ENCODE measurements at regions not wholly inside any gene's neighbourhood (a gene's known extent, or its start where the extent isn't known, plus 50 kb on each side); places are given as distances from the start of the nearest gene placed in this dataset.
"Not testable (repeated sequence)": the region's sequence is repeated elsewhere in the genome, so short reads cannot be mapped to it uniquely, and the experiment has no call there.

DNA sequence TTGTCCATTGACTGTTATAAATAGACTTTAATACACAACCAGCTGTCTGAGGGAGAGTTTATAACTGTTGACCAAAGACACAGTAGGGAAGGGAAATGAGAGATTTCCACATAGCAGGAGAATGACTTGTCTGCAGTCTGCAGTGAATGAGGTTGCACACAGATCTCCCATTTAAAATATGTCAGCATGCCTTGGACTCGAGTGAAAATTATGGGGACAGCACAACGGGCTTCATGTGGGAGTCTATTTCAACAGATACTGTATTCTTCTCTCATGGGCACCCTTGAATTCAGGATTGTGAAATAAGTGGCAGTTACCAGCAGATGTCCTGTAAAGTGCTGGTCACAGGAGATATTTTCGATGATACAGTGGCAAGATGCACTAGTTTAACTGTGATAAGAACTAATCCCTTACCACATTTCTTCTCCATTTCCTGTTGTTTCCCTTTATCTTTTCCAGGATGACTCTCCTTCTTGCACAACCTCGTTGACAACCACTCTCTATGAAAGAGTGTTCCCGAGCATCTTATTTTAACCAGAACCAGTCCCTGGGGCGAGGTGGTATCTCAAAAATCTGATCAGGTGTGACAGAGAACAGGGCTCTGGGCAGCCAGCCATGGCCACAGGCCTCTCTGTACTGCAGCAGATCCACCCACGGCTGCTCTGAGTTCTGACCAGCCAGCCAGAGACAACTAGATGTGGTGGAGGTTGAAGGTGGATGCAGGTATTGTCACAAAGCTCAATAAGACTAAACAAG is 51.5 kb upstream of the MAP3K1 start:
- no peak for DNase-seq

DNA sequence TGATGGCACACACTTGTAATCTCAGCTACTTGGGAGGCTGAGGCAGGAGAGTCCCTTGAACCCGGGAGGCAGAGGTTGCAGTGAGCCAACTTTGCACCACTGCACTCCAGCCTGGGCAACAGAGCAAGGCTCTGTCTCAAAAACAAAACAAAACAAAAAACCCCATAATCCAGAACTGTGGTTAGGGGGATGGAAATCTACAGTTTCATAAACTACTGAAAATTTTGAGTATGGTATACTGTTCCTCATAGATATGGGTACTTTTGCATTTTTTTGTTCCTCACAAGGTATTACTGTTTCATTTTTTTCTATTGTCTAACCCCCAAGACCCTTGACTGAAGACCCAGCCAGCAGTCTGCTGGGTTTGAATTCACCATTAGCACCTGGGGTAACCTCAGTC is 52.2 kb upstream of the MAP3K1 start:
- no peak for DNase-seq

DNA sequence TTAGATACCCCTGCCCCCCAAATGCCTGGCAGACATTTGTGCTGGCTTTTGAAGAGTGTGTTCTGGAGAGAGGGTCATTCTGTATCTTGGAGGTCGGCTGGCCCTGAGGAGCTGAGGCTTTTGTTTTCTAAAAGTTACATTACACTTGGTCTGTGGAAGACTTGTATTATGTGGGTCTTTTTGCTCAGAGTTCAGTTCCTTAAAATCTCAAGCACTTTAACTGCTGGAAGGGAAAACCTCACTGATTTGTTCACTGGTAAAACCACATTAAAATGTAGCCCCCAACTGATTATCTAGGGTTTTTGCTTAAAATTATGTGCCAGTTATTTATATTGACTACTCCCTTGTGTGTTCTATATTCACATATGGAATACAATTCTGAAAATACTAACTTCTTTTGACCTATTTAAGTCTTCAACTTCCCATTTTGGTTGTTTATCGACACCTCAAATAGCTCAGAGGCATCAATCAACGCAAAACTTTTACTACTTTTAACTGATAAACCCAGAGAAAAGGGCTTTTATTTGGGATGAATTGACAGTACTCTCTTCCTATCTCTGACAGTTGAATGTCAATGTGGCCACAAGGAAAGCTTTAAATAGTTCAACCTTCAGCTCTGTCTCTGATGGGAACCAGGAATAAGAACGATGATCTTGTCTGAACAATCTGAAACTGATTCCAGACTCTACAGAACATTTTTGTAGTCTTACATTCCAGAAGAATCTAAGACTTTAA is 54.0 kb upstream of the MAP3K1 start:
- no peak for DNase-seq

DNA sequence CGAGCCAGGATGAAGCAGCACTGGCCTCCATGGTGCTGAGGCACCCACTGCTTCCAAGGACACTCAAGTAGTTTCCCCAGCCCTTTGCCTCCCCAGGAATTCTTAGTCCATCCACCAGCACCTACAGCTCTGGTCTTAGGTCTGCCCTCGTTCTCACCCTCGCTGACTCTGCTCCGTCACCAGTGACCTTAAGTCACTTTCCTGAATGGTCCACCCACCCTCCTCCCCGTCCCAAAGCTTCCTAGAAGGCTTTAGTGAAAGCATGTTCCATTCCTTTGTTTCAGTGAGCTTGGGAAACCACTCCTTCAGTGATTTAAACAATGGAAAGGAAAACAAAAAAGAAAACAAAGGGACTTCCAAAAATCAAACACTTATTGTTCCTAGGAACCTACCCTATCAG is 54.6 kb upstream of the MAP3K1 start:
- no peak for DNase-seq

DNA sequence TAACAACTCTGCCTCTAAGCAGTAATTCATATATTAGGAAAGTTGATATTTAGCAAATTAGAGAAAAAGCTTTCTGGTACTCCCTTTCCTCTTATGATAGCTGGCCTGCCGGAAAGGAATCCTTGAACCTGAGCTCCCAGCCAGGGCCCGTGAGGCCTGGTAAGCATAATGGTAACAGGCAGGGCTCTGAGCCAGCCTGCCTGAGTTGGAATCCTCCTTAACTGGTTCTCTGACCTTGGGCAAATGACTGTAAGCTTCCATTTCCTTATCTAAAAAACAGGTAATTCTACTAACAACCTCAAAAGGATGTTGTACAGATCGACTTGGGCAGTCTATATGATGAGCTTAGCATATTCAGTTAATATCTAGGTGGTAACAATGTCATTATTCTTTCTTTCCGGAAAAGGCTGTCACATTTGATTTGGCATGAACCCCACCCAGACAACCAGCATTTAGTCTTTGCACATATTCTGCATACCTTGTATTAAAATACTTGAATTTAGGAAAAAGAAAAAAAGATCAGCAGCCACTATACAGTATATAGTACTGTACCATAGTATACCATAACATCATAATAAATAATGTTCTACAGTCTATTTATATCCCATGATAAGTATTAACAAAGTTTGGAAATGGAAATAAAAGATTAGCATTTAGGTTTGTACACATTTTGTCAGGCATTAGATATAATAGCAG is 55.7 kb upstream of the MAP3K1 start:
- no peak for DNase-seq

DNA sequence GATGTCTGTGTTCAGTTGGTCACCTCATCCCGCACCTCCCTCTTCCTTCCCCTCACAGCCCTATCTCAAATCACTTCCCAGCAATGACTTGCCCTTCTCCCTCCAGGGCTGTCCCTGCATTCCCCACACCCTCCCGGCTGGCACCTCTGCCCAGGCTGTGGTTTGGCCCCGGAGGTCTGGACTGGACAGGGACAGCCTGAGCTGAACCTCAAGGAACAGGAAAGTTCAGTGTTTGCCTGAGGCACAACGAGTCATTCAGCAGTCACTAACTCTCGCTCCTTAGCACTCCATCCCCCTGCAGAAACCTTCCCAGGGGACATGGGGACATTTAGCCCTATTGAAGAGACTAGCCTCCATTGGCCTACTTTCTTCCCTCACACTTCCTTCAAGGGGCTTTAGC is 58.3 kb upstream of the MAP3K1 start:
- no peak for DNase-seq

DNA sequence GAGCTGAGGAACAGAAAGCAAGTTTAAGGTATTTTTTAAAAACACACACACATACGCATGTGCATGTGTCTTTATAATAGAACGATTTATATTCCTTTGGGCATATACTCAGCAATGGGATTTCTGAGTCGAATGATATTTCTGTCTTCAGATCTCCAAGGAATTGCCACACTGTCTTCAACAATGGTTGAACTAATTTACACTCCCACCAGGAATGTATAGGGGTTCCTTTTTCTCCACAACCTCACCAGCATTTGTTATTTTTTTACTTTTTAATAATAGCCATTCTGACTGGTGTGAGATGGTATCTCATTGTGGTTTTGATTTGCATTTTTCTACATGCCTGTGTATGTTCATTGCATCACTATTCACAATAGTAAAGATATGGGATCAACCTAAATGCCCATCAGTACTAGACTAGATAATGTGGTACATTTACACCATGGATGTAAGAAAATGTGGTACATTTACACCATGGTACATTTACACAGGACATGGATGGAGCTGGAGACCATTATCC is 60.3 kb upstream of the MAP3K1 start:
- no peak for DNase-seq

DNA sequence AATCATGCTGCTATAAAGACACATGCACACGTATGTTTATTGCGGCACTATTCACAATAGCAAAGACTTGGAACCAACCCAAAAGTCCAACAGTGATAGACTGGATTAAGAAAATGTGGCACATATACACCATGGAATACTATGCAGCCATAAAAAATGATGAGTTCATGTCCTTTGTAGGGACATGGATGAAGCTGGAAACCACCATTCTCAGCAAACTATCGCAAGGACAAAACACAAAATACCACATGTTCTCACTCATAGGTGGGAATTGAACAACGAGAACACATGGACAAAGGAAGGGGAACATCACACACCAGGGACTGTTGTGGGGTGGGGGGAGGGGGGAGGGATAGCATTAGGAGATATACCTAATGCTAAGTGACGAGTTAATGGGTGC is 61.8 kb upstream of the MAP3K1 start:
- DNase-seq: not testable (repeated sequence)

DNA sequence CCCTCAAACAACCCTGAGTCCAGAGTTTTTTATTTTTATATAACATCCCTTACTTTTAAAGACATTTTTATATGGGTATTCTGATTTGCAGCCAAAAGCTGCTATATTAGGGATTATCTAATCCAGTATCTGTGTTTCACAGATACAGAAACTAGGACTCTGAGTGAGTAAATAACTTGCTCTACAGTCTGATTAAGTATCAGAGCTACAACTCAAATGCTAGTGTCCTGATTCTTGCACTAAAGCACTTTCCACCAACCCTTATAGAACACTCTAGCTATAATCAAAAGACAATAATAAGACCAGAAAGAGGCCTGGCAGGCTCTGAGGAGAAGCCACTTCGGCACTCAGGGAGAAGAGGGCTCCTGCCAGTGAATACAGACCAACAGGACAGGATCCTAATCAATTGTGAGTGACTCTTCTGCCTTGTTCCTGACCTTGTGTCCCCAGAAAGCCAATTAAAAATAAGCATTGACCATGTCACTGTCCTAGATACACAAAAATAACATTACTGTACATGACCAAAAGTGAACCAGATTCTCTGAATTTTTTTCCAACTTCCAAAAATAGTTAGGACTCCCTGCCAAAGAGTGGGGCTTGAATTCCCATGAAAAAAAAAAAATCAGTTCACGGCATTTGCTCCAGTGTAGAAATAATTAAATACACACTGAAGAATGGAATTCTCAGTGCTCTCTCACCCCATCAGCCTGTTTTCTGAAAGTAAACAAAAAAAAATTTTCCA is 63.6 kb upstream of the MAP3K1 start:
- DNase-seq: no peak

DNA sequence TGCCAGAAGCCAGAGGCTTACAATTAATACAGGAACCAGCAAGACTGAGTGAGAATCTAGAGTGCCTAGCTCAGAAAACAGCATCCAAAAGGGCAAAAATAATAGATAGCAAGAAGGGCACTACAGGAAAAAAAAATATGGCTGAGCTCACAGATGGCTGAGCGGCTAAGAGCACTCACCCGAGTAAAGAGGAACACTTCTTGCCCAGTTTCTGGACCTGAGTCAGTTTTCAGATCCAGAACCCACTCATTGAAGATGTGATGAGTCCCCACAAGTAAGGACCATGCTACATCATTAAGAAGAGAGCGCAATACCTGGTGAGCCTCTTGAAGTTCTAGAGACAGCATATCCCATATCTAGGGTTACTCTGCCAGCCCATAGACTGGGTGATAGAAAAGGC is 65.5 kb upstream of the MAP3K1 start:
- no peak for DNase-seq

DNA sequence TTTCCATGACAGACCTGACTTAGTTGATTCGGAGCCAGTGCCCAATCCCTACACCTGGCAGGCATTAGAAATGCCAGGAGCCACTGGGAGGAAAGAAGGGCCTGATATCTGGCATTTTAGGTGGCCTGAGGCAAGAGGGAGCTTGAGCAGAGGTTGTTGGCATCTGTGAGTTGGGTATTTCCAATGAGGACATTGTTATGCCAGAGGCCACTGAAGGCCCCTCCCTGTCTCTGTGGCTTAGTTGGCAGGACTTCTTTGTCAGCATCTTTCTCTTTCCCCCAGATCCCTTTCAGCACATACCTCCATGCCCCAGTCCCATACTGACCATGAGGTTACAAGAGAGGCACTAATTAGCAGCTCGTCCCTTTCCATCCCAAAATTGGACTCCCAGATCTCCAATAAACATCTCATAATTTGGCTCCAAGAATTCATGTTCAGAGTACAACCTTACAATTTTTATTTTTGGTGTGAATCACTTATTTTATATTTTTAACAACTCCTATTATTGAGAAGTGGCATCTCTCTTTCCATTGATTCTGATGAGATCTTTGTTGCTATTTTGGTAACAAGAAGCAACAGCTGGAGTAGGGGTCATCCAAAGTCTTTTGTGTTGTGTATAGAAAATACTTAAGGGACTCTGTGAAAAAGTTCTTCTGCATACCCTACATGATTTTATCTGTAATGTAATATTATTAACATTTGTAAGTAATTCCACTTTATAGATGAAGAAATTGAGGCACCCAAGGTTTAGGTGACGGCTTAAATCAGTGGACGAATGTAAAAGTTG is 68.6 kb upstream of the MAP3K1 start:
- no peak for DNase-seq

DNA sequence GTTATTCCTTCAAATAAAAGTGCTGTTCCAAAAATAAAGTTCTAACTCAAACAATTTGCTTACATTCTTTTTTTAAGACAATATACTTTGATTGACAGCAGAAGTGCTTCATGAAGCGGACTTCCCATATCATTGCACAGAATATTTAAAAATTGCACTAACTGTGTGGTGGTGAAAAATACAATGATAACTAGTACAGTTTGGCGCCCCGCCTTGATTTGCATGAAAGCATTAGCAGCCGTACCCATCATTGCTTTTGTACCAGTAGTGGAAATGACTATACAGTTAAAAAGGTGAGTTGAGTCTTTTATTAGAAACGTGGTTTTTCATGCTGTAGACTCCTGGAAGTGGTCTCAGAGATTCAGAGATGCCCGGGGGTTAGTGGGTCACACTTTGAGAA is 69.5 kb upstream of the MAP3K1 start:
- DNase-seq: no peak

DNA sequence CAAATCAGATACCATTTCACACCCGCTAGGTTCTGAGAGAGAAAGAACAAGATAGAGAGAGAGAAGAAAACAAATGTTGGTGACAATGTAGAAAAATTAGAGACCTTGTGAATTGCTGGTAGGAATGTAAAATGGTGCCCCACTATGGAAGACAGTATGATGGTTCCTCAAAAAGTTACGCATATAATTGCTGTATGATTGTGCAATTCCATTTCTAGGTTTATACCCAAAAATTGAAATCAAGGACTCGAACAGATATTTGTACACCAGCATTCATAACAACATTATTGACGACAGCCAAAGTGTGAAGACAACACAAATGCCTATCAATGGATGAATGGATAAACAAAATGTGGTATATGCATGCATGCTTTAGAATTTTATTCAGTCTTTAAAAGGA is 74.5 kb upstream of the MAP3K1 start:
- DNase-seq: no peak

DNA sequence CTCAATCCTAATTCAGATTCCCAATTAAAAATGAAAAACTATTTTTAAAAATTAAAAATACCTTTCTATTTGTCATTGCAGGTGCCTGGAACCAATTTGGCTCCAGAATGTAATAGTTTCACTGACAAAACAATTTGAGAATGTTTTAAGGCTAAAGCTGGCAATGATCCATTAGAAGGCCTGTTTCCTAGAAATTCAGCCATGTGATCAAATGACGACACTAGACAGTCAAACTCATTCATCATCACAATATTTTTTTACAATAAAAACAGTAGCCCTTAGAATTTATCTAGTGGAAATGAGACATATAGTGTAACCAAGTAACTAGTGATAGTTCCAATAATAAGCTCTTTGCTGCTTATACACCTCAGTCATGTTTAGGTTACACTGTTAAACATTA is 75.4 kb upstream of the MAP3K1 start:
- no peak for DNase-seq

DNA sequence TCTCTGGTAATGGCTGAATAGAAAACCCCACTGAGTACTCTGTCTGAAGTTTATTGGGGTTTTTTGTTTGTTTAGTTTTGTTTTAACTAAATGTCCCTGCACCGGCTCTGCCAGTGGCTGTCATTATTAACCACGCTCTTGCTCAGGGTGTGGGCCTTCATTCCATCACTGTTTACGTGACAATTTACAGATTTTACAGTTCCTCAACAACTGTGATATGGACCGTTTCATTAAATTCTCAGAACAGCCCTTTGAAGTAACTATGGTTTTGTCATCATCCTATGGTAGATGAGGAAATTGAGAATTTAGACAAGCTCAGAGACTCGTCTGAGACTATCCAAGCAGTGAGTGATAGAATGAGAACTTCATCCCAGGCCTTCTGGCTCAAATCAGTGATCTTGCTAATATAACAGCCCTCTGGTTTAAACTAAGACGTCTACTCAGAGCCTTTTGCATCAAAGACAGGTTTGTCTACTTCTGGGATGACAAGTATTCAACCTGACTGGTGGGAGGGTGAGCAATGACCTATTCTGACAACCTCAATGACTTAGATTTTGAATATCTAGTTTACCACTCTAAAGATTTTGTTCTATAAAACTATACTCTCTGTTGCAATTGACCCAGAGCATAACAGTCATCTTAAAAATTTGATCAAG is 77.3 kb upstream of the MAP3K1 start:
- DNase-seq: no peak

DNA sequence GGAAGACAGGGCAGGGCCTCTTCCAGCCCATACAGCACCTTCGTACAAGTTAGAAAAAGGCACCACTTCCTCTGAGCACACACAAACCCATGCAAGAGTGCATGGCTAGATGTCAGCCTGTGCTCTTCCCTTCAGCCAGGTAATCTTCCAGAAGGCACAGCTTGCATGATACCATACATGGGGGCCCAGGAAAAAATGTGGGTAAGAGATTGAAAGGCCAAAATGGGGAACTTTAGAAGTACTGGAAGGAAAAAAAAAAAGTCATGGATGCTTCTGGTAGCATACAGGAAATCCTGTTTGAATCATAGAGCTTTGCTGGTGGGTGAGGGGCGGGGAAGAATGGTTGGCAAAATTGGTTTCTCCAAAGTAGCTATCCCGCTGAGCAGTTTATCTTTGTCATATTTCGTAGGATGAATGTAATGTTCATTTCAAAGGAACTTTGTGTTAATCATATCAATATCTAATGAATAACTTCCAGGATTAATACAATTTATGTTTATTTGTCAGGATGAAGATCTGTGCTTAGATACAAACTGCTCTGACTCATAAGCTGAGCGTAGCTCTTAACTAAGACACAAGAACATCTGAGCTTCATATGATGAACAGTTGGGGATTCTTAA is 78.2 kb upstream of the MAP3K1 start:
- peak; percentile 26 for DNase-seq

DNA sequence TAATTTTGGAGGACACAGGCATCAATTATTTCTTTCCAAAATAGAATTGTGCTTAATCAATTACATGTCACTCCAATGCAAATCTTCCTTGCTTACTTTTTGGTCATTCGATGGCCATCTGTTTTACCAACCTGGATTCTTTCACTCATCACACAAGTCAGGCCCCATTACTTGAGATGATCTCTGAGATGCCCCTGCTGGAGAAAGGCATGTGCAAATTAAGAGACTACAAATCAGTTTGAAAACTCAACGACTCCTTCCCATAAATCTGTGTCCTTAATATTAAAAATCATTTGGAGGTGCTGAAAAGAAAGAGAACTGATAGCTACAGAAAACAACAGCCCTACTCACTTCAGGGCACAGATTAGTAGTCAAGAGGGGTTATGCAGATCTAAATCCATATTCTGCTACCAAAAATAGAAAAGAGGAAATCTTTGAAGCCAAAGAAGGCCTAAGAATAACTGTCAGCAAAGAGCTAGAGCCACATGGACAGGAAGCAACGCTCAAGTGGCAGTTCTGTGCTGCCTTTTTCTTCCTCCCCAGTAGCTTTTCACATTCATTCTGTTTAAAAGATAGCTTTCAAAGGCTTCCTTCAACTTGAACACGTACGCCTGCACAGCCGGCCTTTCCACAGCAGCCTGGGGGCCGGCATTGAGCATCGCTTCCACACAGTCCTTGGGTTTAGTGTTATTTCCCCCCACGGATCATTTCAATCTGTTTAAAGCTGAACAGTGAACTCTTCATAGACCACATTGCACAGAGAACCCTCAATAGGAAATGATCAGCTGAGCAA is 79.3 kb upstream of the MAP3K1 start:
- peak; percentile 6 for DNase-seq

DNA sequence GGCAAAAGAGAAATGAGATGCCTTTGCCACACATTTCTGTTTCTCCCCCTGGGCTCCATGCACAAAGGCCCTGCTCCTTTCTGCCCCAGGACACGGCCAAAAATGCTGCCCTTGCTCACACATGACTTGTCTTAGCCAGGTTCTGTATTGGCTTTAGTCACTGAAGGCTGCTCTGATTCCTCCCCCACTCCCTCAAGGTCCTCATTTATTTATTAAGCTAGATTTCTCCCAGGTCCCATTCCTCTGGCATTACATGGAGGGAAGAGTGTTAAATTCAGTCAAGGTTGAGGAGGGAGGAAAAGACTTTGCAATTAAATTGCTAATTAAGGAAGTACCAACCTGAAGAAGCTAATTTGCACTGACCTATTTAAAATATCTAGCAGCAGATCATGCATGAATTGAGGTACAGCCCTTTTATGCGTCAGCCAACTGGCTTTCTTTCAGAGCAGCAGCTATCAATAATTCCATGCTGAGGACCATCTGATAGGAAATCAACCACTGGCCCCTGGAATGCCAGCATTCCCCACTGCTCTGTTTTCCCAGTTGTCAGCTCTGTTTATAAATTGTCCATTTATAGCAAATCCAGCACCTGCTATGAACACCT is 81.2 kb upstream of the MAP3K1 start:
- DNase-seq: no peak

DNA sequence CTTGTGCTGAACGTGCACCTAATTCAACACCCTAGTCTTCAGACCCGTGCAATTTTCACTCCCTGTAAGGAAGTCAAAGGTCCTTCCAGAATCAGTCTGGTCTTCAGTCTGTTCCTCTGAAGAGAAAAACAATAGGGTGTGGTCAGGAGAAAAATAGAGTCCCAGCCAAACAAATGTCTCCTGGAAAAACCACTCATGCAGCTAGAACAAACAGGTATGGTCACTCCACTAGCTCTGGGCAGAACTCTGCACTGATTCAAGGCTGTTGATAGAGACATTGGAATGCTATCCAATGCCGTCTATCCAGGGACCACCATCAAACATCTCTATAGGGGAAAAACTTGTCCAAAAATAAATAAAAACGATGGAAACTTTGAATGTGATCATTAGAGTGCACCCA is 81.8 kb upstream of the MAP3K1 start:
- no peak for DNase-seq

DNA sequence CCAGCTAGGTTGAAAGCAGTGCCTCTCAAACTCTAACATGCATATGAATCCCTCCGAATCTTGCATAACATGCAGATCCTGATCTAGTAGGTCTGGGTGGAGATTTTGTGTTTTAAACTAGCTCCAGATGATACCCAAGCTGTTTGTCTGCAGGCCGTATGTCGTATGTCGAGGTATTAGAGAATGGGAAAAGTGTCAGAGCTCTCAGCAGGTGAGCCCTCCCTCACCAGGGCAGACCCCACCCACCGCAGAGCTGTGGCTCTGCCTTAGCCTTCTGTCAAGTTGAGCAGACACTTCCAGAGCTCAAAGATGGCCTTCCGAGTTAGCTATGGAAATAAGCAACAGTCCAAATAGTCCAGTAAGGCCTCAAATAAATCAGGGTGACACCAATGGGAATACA is 83.2 kb upstream of the MAP3K1 start:
- DNase-seq: no peak
